GM19239 (cell line): ENCODE measurements at regions not wholly inside any gene's neighbourhood (a gene's known extent, or its start where the extent isn't known, plus 50 kb on each side); places are given as distances from the start of the nearest gene placed in this dataset.
"Not testable (repeated sequence)": the region's sequence is repeated elsewhere in the genome, so short reads cannot be mapped to it uniquely, and the experiment has no call there.

Experiments used
- DNase-seq: peaks from one replicate; pipeline ENCODE4 v3.0.0; 2011; ENCODE audit warnings: low spot score; ENCODE audit not compliant: insufficient read length
- FAIRE-seq: peaks from 2 replicates; lab custom pipeline; 2011; peaks lifted over from hg19 to GRCh38; lab: Jason Lieb, UNC

- FAIRE-seq (no peak), DNase-seq (no peak)
These were observed 243.4 kb upstream of the KCNN2 start for GRCh38 chr5:114118511-114118910.

GRCh38 chr5:114120166-114120565 lies 241.7 kb upstream of the KCNN2 start:
- FAIRE-seq (no peak), DNase-seq (no peak)

- DNase-seq (no peak), FAIRE-seq (no peak)
These were observed 239.0 kb upstream of the KCNN2 start for GRCh38 chr5:114122852-114123251.

GRCh38 chr5:114123654-114124053 lies 238.2 kb upstream of the KCNN2 start:
- FAIRE-seq (no peak), DNase-seq (no peak)

GRCh38 chr5:114146398-114146797 lies 215.5 kb upstream of the KCNN2 start:
- DNase-seq (no peak), FAIRE-seq (no peak)

GRCh38 chr5:114148253-114148652 lies 213.6 kb upstream of the KCNN2 start:
- DNase-seq (no peak), FAIRE-seq (no peak)

GRCh38 chr5:114148728-114149127 lies 213.1 kb upstream of the KCNN2 start:
- not testable (repeated sequence) for FAIRE-seq, DNase-seq

- DNase-seq (no peak), FAIRE-seq (no peak)
These were observed 209.1 kb upstream of the KCNN2 start for GRCh38 chr5:114152656-114153360.

GRCh38 chr5:114153392-114153791 lies 208.5 kb upstream of the KCNN2 start:
- DNase-seq (no peak), FAIRE-seq (no peak)

GRCh38 chr5:114153833-114154232 lies 208.0 kb upstream of the KCNN2 start:
- FAIRE-seq (no peak), DNase-seq (no peak)

- DNase-seq (no peak), FAIRE-seq (no peak)
These were observed 195.8 kb upstream of the KCNN2 start for GRCh38 chr5:114166081-114166480.

GRCh38 chr5:114174131-114174530 lies 187.7 kb upstream of the KCNN2 start:
- no peak for DNase-seq
- no peak for FAIRE-seq

- no peak for FAIRE-seq
- DNase-seq = no peak
These were observed 187.0 kb upstream of the KCNN2 start for GRCh38 chr5:114174837-114175236.

GRCh38 chr5:114176356-114176755 lies 185.5 kb upstream of the KCNN2 start:
- FAIRE-seq = no peak
- DNase-seq = no peak

- FAIRE-seq (no peak), DNase-seq (no peak)
These were observed 182.7 kb upstream of the KCNN2 start for GRCh38 chr5:114179134-114179533.

- FAIRE-seq (no peak), DNase-seq (no peak)
These were observed 177.9 kb upstream of the KCNN2 start for GRCh38 chr5:114184006-114184405.

- FAIRE-seq (no peak), DNase-seq (no peak)
These were observed 176.6 kb upstream of the KCNN2 start for GRCh38 chr5:114185274-114185673.

- DNase-seq (no peak), FAIRE-seq (no peak)
These were observed 170.4 kb upstream of the KCNN2 start for GRCh38 chr5:114191441-114191840.

- DNase-seq = no peak
- no peak for FAIRE-seq
These were observed 169.8 kb upstream of the KCNN2 start for GRCh38 chr5:114192108-114192507.

GRCh38 chr5:114201332-114201731 lies 160.5 kb upstream of the KCNN2 start:
- FAIRE-seq = no peak

GRCh38 chr5:114204923-114205322 lies 156.9 kb upstream of the KCNN2 start:
- FAIRE-seq = no peak
- no peak for DNase-seq

More at GRCh38 chr5:114201332-114201731, 160.5 kb upstream of the KCNN2 start:
- no peak for DNase-seq

- DNase-seq = no peak
- no peak for FAIRE-seq
These were observed 155.2 kb upstream of the KCNN2 start for GRCh38 chr5:114206640-114207039.
